Astrocyte of the cerebellum (primary cell): ENCODE measurements at regions not wholly inside any gene's neighbourhood (a gene's known extent, or its start where the extent isn't known, plus 50 kb on each side); places are given as distances from the start of the nearest gene placed in this dataset.

Source experiments
- DNase-seq: peaks from one replicate; pipeline ENCODE4 v3.0.0-alpha.2; 2011; ENCODE audit warnings: low read depth
- H3K4me3 ChIP-seq: 2 replicates; pipeline ENCODE4 v1.5.1; 2011; ENCODE audit warnings: mild to moderate bottlenecking, low read depth, low read length, moderate library complexity
- in situ Hi-C: cut with HindIII; loops from 2 replicates; pipeline ENCODE4 v1.10.0; 2017; ENCODE audit warnings: low sequenced_read_pairs
- TF ChIP-seq, protein P1 (sequence below): IDR thresholded peaks from 2 replicates; pipeline ENCODE4 v1.5.1; 2012; ENCODE audit warnings: low read length, low read depth, moderate library complexity, mild to moderate bottlenecking; ENCODE audit errors: missing control alignments

DNA sequence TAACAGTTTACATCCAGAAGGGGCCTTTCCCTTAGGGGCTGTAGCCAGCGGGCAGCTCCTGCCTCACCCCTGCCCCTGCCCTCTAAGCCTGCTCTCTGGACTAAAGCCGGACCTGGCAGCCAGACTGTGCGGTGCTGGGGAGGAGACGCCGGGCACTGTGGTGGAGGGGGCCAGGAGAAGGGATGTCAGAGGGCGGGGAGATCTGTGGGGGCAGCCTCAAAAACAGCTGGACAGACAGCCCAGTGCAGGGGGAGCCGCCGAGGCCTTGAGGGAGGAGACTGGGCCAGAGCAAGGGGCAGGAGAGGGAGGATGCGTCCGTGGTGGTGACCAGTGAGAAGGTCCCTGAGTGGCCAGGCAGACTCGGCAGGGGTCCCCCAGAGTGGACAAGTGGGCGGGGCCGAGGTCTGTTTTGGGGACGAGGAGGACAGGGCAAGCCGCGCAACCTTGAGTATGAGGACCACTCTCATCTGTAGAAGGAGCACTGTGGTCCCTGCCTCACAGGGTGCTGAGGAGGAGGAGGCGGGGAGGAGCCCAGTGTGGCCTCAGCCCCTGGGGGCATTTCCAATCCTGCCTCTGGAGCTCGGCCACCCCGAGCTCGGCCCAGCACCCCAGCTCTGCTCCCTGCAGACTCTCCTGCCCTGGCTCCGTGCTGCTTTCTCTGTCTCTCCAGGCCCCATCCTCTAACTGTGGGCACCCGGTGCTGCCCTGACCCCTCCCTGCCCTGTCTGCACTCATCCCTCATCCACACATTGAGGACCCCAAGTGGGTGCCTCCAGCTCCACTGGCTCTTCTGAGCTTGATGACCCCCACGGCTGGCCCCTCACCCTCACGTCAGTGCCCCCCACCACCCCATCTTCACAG, 59.2 kb upstream of the NKX1-1 start:
- in situ Hi-C loops, result no loop called here
- TF ChIP-seq, protein P1, sequence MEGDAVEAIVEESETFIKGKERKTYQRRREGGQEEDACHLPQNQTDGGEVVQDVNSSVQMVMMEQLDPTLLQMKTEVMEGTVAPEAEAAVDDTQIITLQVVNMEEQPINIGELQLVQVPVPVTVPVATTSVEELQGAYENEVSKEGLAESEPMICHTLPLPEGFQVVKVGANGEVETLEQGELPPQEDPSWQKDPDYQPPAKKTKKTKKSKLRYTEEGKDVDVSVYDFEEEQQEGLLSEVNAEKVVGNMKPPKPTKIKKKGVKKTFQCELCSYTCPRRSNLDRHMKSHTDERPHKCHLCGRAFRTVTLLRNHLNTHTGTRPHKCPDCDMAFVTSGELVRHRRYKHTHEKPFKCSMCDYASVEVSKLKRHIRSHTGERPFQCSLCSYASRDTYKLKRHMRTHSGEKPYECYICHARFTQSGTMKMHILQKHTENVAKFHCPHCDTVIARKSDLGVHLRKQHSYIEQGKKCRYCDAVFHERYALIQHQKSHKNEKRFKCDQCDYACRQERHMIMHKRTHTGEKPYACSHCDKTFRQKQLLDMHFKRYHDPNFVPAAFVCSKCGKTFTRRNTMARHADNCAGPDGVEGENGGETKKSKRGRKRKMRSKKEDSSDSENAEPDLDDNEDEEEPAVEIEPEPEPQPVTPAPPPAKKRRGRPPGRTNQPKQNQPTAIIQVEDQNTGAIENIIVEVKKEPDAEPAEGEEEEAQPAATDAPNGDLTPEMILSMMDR, result no peak
- DNase-seq, result no peak

DNA sequence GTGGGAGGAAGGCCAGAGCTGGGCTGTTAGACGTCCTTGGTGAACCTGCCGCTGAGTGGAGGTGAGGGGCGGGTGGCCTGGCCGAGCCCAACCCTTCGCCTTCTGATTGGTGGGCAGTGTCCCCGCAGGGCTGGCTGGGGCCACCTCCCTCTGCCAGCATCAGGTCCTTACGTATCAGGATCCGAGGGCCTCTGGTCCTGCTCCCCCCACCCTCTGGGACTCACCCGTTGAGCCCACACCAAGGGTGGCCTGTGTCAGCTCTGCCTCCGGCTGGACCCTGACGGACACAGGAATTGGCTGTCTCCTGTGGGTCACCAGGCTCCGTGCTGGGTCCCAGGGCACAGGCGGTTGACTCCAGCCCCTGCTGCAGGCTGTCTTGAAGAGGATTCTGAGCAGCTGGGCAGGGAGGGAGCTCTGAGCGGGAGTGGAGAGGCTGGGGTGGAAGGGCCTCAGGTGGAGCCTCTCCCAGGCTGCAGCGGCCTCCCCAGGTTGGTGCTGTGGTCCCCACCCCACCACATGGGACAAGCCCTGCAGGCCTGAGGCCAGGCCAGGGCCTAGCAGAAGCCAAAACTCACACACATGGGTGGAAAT, 58.4 kb upstream of the NKX1-1 start:
- in situ Hi-C loops, result no loop called here
- TF ChIP-seq, protein P1, result no peak
- no peak for DNase-seq
- no peak overlapping the region for H3K4me3 ChIP-seq

More for the DNA sequence above, 59.2 kb upstream of the NKX1-1 start:
- H3K4me3 ChIP-seq, result no peak overlapping the region

DNA sequence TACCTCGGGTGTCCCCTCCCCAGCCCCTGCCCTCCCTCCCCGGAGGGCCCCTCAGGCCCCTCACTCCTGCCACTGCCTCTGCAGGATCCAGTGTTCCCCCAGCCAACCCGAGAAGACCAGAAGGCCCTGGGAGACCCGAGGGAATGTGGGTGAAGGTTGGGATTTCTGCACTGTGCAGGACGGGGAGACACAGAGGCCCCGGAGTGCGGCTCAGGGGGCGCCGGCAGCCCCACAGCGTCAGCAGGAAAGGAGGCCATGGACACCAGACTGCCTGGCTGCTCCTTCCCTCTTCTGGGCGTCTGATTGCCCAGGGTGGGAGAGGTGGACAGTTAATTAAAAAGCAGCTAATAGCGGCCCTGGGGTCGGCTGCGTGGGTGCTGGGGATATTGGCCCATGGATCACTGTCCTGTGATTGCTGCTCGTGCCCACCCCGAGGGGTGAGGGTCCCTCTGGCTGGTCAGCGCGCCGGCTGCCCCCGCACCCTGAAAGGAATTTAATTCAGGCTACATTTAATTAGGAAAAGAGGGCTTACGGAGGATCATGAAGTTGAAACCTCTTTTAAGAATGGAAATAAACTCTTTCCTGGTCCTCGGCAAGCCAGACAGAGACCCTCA, 57.8 kb upstream of the NKX1-1 start:
- no peak for DNase-seq
- in situ Hi-C loops, result no loop called here
- H3K4me3 ChIP-seq, result no peak overlapping the region
- TF ChIP-seq, protein P1, result no peak

DNA sequence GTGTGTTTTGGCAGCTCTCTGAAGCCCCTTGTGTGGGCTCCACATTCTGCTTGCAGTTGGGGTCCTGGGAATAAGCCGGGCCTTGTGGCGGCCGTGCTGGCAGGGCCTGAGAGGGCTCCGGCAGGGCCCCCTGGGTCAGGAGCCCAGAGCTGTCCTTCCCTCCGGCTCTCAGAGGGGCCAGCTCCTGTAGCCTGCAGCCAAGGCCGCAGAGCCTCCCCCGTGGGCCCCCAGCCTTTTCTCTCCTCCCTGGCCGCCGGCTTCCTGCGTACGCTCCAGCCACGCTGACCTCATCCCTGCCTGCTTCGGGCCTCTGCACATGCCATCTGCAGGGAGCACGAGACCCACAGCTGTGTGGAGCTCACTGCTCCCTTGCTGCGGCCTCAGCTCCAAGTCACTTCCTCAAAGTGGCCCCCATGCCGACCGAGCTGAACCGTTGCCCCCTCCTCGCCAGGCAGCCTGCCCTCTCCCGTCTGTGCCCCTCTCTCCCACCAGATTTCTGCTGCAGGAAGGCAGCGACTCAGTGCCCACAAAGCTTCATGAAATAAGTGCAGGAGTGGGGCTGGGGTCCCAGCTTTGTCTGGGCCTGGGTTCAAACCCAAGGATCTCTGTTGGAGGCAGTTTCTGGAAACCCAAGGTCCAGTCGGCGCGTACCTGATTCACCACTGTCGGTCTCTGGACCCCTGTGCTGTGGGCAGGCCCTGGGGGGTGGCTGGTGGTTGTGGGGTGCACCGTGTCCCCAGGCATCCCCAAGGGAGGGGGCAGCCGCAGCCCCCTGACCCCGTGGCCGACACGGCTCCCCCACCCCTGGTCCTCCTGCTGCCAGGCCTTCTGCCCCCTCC, 57.1 kb upstream of the NKX1-1 start:
- H3K4me3 ChIP-seq, result no peak overlapping the region
- TF ChIP-seq, protein P1, result no peak
- DNase-seq, result no peak
- in situ Hi-C loops, result no loop called here

DNA sequence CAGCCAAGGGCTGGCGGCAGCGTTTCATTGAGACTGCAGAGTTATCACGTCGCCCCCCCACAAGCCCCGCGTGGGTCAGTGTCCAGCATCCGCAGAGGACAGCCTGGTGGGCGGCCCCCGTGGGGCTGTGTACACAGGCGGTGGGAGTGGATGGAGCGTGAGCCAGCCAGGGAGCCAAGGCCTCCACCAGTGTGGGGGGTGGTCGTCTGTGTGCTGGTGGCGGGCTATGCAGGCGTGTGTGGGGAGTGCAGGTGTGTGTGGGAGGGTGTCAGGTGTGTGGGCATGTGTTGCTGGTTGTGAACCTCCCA, 56.5 kb upstream of the NKX1-1 start:
- no peak for DNase-seq
- TF ChIP-seq, protein P1, result no peak
- in situ Hi-C loops, result no loop called here
- no peak overlapping the region for H3K4me3 ChIP-seq

DNA sequence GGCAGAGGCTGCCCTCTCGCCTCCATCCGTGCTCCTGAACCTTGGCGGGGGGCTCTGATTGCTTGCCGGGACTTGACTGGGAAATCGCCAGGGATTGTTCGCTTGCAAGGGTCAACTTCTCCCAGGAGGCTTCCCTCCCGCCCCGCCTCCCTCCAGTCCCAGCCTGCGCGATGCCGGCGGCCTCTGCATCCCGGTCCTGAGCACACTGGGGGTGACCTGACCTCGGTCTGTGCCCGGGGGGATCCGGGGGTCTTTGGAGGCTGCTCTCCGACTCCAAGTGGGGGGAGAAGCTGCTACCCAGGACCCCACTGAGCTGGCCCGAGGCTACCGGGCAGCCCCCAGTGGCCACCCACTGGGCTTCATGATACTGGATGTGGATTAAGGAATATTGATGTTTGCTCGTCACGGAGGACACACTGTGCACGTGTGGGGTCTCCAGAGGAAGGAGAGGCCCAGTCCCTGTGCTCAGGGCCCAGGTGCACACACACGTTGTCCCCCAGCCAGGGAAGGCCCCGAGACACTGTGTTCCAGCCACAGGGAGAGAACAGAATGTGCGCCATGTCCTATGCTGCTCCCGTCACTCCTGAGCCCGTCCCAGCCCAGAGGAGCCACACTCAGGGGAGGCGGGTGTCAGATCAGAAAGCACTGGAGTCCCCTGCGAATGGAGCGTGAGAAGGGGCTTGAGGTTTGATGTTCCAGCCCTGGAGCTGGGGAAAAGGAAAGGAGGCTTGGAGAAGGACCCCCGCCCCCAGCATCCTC, 55.9 kb upstream of the NKX1-1 start:
- in situ Hi-C loops, result no loop called here
- DNase-seq, result no peak
- no peak overlapping the region for H3K4me3 ChIP-seq
- TF ChIP-seq, protein P1, result no peak
